HG02798 (cell line): ENCODE measurements at regions not wholly inside any gene's neighbourhood (a gene's known extent, or its start where the extent isn't known, plus 50 kb on each side); places are given as distances from the start of the nearest gene placed in this dataset.
"Not testable (repeated sequence)": the region's sequence is repeated elsewhere in the genome, so short reads cannot be mapped to it uniquely, and the experiment has no call there.

Experiments
- ATAC-seq: cut with Tn5 transposase; IDR thresholded peaks from one replicate; pipeline ENCODE4 v1.9.1; 2021; ENCODE audit warnings: mild to moderate bottlenecking; ENCODE audit not compliant: unreplicated experiment, poor library complexity

DNA sequence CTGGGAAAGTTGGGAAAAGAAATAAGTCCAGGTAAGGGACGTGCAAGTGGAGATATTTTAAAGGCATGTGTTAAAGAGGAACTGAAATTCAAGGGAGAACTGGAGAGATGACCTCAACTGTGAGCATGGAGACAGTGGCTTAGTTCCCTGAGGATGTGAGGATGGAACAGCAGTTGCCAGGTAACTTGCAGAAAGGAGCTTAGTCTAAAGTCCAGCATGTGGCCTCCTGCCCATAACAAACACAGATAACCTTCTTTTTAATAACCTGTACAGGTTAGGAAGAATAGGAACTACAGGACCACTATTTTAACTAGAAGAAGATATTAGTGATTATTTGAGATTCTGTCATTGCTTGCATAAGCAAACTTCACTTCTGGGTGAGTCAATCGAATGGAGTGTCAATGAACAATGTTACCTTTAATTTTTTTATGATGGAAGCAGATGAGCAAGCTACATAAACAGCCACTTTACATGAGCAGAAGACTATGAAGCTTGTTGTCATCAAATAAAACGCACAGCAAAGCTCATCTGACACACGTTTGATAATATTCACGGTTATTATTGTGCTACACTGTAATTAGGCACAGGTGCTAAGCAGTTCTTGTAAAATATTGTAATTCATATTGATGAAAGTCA, 291.7 kb upstream of the DDHD1 start:
- ATAC-seq, result no peak

DNA sequence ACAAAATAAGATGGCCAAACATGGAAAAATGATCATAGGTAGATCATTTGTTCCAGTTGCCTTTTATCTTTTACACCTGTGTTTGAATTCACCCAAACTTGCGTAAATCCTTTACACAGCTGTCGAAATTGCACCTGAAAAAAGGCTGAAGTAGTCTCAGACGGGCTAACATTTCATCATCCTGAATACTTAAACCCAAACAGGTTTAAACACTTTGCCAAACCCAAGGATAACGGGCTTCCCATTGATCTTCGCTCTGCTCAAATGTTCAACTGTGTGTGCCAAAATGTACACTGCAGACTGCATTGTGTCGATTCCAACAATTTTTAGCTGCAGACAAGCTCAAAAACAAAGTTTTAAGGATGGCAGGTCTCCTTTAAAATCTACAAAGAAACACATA, 288.7 kb upstream of the DDHD1 start:
- ATAC-seq, result no peak

DNA sequence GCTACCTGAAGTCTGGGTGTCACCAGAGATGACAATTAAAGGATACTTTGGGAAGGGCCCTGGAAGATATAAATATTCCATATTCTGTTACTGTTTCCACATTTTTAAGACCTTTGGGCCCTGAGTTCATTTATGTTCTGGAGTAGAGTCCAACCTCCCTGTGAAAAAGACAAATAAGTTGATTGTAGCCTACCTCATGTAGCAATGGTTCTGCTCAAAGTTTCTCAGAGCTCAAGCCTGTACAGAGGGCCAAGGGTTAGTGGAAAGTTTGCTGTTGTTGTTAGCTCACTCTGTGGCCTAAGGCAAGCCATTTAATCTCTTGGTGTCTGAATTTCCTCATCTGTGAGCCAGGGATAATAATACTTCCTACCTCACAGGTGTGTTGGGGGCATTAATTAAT, 284.7 kb upstream of the DDHD1 start:
- no peak for ATAC-seq

DNA sequence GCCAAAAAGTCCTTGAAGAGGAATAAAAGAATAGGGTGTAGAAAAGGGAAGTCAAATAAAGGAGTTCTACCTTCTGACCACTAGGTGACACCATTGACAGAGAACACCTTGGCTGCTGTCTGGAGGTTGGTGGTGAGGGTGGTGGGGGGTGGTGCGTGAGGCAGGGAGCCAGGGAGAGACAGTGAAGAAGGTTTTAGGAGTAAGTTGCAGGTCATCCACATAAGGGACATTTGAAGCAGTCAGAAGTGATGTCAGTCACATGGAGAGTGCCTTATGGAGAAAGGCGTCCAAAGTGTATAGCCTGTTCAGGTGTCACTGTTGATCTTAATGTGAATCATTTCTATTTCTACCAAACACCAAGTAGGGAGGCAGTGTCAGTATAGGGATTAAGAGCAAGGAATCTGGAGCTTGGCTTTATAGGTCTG, 279.3 kb upstream of the DDHD1 start:
- peak; percentile 61 for ATAC-seq

DNA sequence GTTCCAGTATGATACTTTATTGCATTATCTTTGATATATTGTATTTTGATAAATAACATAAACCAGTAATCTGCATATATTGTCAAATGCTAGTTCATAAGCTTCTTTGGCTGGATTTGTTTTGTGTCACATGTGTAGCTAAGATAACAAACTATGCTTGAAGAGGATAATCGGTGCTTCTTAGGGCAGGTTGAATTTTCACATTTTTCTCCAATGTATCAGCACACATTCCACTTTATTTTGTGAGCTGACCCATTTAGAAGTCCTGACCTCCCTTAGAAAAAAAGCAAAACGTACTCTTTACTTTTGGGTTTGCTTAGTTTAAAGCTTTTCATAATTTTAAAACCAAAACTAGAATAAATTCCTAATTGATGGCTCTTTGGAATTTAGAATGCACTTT, 277.7 kb upstream of the DDHD1 start:
- ATAC-seq, result no peak

DNA sequence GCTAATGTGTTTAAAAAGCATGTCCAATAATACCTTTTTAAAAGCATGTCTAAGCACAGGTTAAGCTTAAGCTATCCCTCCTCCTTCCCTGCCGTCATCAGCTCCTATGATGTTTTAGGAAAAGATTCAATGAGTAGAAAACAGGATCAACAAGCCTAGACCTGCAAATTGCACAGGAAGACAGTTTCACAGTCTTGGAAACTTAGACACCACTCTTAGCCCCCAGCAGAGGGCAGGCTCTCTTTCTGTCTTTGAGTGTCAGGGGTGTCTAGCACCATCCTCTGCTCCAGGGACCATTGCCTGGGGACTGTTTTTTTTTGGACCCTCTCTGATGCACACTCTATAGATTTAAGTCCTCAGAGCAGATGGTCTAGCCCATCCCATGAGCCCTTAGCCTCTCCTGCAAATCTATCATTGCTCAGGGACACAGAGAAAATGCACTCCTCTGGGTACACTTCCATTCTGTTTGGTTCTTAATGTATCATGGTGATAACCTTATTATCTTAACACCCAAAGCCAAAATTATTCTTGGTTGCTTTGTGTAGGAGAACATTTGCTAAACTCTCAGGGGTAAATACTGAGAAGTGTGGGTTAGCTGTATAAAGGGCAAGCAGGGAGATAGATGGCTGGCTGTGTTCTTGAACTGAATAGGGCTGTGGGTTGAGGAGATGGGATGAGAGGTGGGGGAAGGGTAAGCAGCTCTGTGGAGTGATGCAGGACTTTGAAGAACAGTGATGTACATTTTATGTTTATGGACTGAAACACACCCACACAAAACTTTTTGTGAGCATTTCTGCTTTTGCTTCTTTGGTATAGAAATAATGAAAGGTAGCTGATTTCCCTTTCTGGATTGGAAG, 259.9 kb upstream of the DDHD1 start:
- no peak for ATAC-seq

DNA sequence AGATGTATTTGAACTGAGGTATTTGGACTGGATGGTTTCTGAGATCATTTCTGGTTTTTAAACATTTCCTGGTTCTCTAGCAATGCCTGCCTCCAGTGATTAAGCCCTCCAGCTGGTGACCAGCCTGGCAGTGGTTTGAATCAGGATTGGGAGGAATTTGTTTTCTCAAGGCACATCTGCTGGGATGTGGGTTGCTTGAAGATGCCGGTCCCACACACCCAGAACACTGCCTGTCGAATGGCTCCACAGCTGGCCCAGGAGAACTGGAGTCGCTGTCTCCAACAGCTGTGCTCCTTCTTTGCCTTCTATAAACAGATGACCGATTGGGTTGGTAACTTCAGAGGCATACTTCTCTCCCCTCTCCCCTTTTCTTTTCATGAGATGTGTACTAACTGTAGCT, 258.0 kb upstream of the DDHD1 start:
- ATAC-seq, result no peak

DNA sequence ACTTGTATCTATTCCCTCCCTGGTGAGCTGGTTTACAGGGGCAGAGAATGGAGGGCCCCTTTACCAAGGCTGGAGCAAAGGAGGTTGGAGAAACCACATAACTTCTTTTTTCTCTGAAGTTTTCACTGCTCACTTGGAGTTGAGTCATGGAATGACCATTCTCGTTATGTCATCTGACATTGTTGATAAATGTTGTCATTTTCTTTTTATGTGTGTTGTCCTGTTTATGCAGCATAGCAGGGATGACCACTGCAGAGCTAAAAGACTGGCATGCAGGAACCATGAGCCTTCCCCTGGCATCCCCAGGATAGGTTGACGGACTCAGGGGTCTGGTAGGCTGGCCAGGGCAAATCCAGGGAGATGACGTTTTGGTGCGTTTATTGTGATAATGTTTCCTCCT, 256.8 kb upstream of the DDHD1 start:
- no peak for ATAC-seq

DNA sequence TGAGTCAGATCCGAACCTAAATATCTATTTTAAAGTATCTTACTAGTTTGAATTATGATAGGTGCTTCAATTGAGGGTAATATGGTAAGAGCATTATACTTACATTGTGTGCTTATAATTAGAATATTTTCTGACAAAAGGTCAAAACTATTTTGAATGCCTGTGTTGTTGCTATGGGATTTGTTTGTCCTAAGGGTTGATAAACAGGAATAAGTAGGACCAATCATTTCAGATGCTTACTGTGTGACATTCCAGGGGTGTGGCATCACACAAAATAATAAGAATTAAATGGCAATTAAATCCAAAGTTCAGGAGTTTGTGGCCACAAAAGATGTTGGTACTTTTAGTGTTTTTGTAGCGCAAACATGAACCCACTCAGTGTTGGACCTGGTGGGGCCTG, 256.2 kb upstream of the DDHD1 start:
- ATAC-seq, result no peak

DNA sequence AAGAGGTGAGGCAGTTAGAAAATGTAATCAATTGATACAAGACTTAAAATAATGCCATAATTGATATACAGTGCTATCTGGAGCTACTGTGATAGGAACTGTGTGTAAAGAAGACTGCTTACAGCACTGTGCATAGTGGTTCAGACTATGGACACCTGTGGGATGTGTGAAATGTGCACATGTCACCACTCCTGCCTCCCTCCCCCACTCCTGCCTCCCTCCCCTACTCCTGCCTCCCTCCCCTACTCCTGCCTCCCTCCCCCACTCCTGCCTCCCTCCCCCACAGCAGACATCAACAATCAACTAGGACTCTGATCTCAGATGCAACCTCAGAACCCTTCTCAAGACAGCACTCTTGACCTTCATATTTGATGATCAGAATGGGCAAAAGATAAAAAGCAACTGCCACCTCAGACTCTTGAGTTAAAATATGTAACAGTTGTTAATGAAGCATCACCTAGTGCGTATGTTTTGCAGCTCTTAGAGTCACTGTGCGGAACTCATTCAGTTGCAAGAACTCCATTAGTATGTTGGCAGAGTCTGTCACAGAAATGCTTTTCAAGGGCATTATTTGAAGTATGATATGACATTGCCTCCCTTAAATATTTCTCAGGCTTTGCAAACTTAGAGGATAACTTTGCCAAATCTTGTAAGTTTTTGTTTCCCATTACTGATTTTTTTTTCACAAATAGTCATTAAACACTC, 255.2 kb upstream of the DDHD1 start:
- ATAC-seq, result no peak

DNA sequence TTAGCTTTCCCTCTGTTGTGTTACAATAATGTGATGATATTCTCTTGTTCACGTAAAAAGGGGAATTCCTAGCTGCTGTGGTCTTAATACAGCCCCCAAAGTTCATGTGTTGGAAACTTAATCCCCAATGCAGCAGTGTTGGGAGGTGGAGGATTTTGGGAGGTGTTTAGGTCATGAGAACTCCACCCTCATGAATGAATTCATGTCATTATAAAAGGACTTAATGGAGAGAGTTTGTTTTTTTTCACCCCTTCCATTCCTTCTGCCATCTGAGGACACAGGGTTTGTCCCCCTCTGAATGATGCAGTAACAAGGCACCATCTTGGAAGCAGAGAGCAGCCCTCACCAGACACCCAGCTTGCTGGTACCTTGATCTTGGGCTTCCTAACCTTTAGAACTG, 253.4 kb upstream of the DDHD1 start:
- ATAC-seq, result no peak

DNA sequence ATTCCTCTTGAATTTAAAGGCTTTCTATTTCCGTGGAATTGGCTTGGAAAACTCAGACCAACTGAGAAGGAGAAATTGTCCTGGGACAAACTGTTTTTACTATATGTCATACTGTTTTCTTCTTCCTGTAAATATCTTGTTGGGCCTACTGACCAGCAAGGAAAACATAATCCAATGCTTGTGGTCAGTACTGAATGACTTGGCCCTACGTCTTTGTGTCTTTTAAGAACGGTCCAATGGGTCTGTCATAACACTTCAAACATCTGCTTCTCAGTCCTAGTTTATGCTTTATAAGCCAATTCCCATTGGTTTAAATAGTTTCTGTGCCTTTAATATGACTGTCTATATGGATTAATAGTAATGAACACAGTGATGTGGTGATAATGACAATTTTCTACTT, 248.5 kb upstream of the DDHD1 start:
- no peak for ATAC-seq

DNA sequence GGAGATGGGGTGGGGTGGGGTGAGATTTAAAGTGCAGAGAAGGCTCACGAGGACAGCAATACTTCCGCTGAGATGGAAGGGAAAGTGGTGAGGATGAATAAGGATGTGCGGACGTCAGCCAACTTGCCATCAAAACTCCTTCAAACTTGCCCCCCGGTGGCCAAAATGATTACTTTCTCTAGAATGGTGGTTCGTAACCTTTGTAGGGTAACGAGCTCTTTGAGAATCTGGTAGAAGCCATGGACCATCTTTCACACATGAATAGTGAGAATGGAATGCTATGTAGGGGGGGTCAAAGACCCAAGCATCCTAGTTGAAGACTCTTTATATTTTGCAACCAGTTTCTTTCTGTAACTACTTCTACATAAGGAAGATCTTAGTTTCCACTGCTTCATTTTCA, 245.9 kb upstream of the DDHD1 start:
- no peak for ATAC-seq

DNA sequence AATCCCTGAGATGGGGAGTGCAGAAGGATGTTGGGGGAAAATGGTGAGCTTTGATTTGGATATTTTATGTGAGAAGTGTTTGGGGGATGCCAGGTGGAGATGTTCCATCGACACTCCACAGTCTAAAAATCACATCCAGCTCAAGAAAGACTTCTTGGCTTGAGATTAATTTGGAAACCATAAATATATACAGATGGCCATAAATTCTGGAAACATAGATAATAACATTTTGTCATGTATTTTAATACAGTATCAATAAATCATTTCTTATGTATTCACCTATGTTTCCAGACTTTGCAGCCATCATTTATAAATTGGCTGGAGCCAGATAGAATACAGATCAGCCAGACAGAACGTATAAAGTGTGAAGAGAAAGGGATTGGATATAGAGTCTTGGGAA, 245.5 kb upstream of the DDHD1 start:
- no peak for ATAC-seq

DNA sequence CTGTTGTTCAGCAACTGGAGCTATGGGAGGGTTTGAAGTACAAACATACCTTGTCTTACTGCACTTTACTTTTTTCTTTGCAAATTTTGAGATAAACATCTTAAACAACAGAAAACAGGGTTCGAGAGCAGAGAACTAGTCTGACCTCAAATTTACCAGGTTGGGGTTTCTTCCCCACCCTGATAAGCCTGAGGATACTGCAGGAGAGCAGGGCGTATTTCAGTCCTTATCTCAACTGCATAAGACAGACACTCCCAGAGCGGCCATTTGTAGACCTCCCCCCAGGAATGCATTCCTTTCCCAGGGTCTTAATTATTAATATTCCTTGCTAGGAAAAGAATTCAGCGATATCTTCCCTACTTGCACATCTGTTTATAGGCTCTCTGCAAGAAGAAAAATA, 242.1 kb upstream of the DDHD1 start:
- ATAC-seq, result not testable (repeated sequence)

DNA sequence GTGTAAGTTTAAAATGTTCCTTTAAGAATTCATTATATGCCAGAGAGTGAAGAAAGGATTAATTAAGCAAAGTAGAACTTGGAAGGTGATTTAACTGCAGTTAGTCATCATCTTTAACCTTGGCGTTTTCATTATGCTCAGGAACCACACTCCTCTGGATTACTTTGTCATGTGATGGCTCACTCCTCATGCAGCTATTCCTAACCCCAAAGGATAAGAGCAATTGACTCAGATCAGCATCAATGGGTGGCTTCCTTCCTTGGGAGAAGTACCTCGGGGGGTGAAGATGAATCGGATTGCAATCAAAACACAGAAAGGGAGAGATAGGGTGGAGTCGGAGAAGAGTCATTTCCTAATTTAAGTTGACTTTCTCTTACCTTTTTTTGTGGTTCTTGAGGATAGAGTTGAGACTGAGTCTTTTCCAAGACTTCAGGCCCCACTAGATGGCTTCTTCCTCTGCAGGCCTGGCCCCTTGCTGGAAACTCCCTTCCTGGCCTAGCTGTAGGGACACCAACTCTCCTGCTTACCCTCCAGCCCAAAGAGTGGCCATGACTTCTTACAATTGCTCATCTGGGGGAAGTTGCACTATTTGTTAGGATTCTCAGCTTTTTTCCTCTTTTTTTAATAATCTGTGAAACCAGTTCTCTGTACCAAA, 238.6 kb upstream of the DDHD1 start:
- ATAC-seq, result no peak

DNA sequence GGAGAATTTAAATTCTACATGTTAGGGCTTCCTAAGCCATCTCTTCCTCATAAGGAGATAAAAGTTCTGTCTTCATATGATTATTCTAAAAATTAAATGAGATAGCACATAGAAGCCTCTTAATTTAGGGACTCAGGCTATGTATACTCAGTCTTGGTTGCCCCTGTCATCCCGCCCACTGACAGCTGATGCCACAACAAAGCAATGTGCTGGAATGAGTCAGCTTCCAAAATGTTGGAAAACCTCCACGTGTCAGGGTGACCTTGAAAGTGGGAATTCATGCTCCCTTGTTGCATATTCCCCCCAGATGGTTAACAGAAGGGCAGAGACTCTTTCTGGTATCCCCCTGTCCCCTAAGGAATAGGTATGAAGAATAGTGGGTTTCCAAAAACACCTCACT, 238.0 kb upstream of the DDHD1 start:
- ATAC-seq, result no peak

DNA sequence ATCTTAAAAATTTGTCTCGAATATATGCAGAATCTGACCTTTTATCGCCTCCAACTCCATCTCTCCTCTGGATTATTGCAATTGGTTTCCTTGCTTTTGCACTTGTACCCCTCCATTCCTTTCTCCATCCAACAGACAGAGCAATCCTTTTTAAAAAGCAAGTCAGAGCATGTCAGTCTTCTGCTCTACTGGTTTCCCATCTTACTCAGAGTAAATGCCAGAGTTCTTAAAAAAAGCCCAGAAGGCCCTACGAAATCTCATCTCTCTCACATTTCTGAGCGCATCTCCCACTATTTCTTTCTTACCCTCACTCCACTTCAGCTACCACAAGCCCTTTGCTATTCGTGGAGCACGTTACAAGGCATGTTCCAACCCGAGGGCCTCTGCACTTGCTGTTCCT, 236.9 kb upstream of the DDHD1 start:
- ATAC-seq, result no peak

DNA sequence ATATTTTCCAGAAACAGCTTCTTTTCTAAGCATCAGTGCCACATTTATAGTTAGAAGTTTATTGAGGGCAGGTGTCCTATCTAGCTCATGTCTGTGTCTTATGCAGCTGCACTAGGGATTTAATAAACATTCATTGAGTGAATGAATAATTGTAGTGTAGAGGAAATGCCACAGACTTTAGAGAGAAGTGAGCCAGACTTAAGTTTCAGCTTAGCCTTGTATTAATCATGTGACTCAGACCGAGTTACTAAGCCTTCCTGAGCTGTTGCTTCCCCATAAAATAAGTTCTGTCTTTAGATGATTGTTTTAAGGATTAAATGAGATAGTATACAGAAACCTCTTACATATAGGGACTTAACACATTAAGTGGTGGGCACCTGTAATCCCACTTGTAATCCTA, 236.1 kb upstream of the DDHD1 start:
- no peak for ATAC-seq

DNA sequence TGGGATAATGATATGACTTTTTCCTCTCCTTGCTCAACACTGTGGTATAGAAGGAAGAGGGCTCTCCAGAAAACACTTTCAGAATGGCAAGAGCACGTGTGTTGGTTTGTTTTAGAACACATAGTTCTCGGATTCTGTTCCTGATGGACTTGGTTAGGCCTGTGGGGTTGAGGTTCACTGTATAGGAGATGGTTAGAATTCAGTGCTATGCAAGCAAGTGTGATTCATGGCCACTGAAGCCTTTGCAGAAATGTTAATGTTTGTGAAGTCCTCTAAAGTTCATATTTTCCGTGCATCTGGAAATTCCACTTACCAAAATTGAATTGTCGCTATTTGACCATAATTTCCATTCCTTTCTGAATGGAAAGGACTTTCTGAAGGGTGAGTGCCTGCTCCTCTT, 233.2 kb upstream of the DDHD1 start:
- no peak for ATAC-seq

DNA sequence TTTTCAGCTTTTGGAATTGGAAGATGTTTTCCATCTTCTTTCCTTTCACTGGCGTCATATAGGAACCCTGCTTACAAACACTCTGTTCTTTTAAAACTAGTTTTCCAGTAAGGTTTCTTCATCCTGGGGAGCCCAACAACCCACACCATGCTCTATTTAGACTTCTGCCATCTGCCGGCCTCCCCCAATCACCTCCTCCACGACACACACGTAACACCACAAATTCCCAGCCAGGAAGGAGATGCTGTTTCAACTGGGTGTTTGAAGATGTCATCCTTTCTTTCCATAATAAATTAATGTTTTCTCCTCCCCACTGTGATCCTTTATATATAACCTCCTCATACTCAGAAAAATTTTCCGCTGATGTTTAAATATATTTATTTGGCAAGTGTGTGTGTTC, 231.4 kb upstream of the DDHD1 start:
- ATAC-seq, result no peak
